ENCODE measurements at regions not wholly inside any gene's neighbourhood (a gene's known extent, or its start where the extent isn't known, plus 50 kb on each side); places are given as distances from the start of the nearest gene placed in this dataset.

DNA sequence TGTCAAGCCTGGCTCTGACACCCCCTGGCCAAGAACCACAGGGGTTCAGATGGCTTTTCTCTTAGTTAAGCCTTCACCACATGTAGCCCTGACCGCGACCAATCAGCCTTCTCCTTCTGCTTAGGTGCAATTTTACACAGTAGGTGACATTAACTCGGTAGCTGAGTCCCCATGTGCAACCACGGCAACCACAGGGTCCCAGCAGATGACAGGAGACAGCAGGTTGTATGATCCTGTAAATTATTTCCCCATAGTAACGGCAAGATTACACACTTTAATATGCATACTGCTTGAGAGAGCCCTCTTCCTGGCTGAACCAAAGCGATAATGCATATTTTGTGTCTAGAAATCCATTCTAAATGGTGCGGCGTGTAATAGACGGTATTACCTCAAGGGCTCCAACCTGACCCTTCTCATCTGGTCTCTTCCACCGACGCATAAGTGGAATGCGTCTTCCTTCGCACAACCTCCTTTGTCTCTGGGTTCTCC lies 458.7 kb upstream of the ZFHX3 start:
- intact Hi-C loops (cut with DNase I, micrococcal nuclease): no loop called here
- ATAC-seq: no peak
- Histone ChIP-seq H3K4me1 (ENCODE audit: low read depth) (no peaks in the 10 kb centered on the region), H3K36me3 (ENCODE audit: low read depth) (no peaks in the 10 kb centered on the region), H3K9me3 (no peaks in the 10 kb centered on the region), H3K4me3 (no peak overlapping the region)
- TF ChIP-seq, protein P1, sequence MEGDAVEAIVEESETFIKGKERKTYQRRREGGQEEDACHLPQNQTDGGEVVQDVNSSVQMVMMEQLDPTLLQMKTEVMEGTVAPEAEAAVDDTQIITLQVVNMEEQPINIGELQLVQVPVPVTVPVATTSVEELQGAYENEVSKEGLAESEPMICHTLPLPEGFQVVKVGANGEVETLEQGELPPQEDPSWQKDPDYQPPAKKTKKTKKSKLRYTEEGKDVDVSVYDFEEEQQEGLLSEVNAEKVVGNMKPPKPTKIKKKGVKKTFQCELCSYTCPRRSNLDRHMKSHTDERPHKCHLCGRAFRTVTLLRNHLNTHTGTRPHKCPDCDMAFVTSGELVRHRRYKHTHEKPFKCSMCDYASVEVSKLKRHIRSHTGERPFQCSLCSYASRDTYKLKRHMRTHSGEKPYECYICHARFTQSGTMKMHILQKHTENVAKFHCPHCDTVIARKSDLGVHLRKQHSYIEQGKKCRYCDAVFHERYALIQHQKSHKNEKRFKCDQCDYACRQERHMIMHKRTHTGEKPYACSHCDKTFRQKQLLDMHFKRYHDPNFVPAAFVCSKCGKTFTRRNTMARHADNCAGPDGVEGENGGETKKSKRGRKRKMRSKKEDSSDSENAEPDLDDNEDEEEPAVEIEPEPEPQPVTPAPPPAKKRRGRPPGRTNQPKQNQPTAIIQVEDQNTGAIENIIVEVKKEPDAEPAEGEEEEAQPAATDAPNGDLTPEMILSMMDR (IDR thresholded peaks at IDR 0.05): no peak
- DNase-seq: no peak

DNA sequence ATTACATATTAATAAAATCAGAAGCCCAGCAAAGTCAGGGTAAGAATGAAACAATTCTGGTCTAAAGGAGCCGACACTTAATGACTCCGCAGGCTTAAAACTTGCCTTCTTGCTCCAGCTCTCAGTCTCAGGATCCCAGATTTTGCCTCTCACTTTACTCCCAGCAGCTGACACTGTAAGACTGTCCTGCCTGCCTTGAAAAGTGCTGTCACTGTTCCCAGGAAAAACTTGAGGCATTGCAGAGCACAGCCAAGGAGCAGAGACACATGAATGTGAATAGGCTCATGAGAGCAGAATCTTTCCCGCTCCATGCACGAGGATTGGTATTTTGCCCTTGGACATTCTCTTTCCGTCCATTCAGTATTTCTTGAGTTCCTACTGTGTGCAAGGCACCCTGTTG lies 457.6 kb upstream of the ZFHX3 start:
- intact Hi-C loops (cut with DNase I, micrococcal nuclease): no loop called here
- Histone ChIP-seq H3K4me1 (ENCODE audit: low read depth) (no peaks in the 10 kb centered on the region), H3K9me3 (no peaks in the 10 kb centered on the region), H3K4me3 (no peak overlapping the region), H3K36me3 (ENCODE audit: low read depth) (no peaks in the 10 kb centered on the region)
- ATAC-seq (no peak), DNase-seq (no peak)
- TF ChIP-seq, protein P1 (IDR thresholded peaks at IDR 0.05): no peak

DNA sequence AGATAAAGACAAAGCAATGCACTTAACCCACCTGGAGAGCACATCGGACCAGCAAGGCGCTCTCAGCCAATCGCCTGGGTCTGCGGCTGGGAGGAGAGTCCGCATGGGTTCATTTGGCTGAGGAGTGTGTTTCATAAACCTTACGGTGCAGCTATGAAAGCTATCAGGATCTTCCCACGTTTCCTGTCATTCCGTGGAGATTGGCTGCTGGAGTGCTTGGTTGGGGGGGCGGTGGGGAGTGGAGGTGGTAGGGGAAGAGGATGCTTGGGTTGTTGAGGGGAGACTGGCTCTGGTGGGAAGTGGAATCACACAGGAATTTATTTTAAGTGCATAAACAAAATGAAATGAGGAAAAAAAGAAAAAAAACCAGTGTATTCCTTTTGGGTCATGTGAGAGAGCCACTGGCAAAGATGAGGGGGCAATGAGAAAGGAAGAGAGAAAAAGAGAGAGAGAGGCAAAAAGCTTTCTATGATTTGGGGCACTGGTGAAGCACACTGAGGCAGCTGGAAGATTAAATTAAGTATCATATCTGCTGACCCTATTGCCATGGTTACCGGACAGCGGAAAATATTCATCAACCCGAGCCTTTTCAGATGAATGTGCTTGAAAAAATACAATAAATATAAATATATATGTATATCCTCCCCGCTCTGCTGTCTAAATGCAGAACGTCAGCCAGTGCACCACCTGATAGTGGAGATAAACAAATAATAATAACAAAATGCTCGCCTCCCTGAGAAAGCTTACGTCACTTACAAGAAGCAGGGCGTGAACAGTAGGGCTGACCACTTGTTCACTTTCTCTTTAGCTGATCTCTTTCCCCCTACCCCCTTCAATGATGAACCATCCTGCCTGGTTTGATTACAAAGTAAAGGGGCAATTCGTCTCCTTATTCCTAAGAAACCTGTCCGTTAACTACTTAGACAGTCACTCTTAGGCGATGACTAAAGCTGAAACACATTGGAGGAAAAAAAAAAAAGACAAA lies 457.0 kb upstream of the ZFHX3 start:
- no peak overlapping the region for H3K4me3 ChIP-seq
- ATAC-seq: no peak
- no peak for DNase-seq

DNA sequence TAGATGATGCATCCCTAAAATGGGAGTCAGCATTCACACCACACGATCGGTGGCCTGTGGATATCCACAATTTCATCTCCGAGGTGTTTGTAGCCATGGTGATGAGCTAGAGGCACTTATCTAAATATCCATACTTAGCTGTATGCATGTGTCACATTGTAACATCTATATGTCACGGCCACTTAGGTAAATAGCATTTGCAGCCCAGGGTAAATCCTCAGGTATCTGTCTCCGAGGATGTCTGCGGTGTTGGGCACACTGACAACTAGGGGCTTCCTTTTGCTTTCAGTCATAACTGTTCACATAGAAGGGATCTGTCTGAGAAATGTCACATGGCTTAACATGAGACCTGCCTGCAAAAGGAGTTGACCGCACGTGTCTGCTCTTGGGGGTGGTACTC lies 455.2 kb upstream of the ZFHX3 start:
- no peaks in the 10 kb centered on the region for H3K9me3 ChIP-seq
- no peak for ATAC-seq
- H3K36me3 ChIP-seq (ENCODE audit: low read depth): no peaks in the 10 kb centered on the region
- H3K4me3 ChIP-seq: no peak overlapping the region
- H3K4me1 ChIP-seq (ENCODE audit: low read depth): no peaks in the 10 kb centered on the region
- DNase-seq: no peak
- TF ChIP-seq, protein P1 (IDR thresholded peaks at IDR 0.05): no peak
- intact Hi-C loops (cut with DNase I, micrococcal nuclease): no loop called here

More for the DNA sequence above, 457.0 kb upstream of the ZFHX3 start:
- Histone ChIP-seq H3K36me3 (ENCODE audit: low read depth) (no peaks in the 10 kb centered on the region), H3K9me3 (no peaks in the 10 kb centered on the region), H3K4me1 (ENCODE audit: low read depth) (no peaks in the 10 kb centered on the region)
- intact Hi-C loops (cut with DNase I, micrococcal nuclease): no loop called here
- TF ChIP-seq, protein P1 (IDR thresholded peaks at IDR 0.05): no peak

DNA sequence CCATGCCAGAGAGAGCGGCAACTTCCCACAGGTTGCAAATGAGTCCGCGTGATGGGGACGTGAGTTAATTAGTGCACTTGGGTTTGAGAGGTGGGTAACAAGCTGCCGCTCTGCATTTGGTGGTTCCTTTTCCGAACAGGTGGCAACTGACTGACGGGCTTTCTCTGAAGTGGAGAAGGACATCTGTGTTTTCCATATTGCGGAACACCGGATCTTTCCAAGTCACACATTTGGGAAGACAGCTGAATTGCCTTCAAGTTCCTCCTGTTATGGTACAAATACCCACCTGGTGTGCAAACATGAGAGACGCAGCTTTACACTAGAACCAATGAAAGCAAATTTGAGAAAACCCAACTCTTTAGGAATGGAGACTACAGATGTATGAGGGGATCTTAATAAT lies 451.3 kb upstream of the ZFHX3 start:
- H3K4me1 ChIP-seq (ENCODE audit: low read depth): no peaks in the 10 kb centered on the region
- intact Hi-C loops (cut with DNase I, micrococcal nuclease): no loop called here
- no peaks in the 10 kb centered on the region for H3K9me3 ChIP-seq
- no peak for ATAC-seq
- DNase-seq: no peak
- H3K36me3 ChIP-seq (ENCODE audit: low read depth): no peaks in the 10 kb centered on the region
- H3K4me3 ChIP-seq: no peak overlapping the region
- TF ChIP-seq, protein P1 (IDR thresholded peaks at IDR 0.05): no peak
